AG10803 (cell line): ENCODE measurements at regions not wholly inside any gene's neighbourhood (a gene's known extent, or its start where the extent isn't known, plus 50 kb on each side); places are given as distances from the start of the nearest gene placed in this dataset.

Experiments used
- DNase-seq: peaks from one replicate; pipeline ENCODE4 v3.0.0; 2010; ENCODE audit warnings: low read depth
- H3K4me3 ChIP-seq: 2 replicates; pipeline ENCODE4 v1.5.1; 2011; ENCODE audit warnings: mild to moderate bottlenecking, low read length, control low read depth
- TF ChIP-seq, protein P1 (sequence below): conservative IDR thresholded peaks from 2 replicates; pipeline ENCODE4 v1.5.1; 2011; ENCODE audit warnings: mild to moderate bottlenecking, low read length, control low read depth, inconsistent platforms

DNA sequence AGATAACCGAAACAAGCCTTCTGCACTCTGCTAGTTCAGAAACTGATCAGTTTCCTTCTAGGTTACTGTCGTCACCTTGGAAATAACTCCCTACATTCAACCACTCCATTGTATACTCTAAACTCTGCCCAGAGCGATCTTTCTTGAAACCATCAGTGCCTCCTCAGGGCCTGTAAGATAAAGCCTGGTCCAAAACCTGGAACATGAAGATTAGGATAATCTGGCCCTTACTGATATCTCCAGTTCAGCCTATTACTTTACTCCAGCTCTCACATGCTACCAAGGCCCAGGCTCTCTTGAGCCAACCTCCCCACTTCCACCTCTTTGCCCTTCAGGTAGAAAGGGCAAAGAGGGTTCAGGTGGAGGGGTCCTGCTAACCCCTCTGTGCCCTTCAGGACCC, 125.3 kb upstream of the RXFP2 start:
- TF ChIP-seq, protein P1, sequence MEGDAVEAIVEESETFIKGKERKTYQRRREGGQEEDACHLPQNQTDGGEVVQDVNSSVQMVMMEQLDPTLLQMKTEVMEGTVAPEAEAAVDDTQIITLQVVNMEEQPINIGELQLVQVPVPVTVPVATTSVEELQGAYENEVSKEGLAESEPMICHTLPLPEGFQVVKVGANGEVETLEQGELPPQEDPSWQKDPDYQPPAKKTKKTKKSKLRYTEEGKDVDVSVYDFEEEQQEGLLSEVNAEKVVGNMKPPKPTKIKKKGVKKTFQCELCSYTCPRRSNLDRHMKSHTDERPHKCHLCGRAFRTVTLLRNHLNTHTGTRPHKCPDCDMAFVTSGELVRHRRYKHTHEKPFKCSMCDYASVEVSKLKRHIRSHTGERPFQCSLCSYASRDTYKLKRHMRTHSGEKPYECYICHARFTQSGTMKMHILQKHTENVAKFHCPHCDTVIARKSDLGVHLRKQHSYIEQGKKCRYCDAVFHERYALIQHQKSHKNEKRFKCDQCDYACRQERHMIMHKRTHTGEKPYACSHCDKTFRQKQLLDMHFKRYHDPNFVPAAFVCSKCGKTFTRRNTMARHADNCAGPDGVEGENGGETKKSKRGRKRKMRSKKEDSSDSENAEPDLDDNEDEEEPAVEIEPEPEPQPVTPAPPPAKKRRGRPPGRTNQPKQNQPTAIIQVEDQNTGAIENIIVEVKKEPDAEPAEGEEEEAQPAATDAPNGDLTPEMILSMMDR: no peak
- no peak for DNase-seq
- no peak overlapping the region for H3K4me3 ChIP-seq

DNA sequence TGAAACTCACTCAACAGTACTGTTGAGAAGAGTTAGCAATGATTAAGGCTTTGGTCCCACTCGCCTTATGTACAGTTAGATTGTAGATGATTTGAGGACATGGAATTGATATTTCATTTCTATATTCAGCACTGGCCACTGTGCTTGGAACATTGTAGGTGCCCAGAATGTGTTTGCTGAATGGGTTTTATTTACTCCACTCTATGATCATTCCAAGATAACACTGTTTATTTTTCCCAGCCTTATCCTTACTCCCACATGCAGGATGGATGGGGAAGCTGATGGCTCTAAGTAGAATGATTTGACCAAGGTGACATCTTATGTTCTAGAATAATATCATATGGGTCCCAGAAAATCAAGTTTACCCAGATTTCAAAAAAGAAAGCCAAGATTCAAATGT, 124.6 kb upstream of the RXFP2 start:
- DNase-seq: no peak
- TF ChIP-seq, protein P1: no peak
- H3K4me3 ChIP-seq: no peak overlapping the region

DNA sequence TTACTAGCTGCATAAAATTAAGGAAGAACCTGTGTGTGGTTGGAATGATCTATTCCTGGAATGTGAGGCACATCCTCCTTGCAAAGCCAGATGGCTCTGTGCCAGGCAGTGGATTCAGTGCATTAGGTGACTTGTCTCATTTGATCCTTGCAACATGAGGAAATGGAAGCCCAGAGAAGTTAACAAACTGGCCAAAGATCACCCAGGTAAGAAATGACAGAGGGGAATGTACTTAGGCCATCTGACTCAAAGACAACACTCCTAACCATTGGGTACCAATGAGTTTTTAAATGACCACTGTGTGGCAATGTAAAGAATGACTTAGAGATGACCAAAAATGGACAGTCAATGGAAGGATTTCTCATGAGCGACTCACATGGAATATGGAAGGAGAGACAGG, 114.2 kb upstream of the RXFP2 start:
- DNase-seq: peak; percentile 61
- no peak overlapping the region for H3K4me3 ChIP-seq
- TF ChIP-seq, protein P1: no peak

DNA sequence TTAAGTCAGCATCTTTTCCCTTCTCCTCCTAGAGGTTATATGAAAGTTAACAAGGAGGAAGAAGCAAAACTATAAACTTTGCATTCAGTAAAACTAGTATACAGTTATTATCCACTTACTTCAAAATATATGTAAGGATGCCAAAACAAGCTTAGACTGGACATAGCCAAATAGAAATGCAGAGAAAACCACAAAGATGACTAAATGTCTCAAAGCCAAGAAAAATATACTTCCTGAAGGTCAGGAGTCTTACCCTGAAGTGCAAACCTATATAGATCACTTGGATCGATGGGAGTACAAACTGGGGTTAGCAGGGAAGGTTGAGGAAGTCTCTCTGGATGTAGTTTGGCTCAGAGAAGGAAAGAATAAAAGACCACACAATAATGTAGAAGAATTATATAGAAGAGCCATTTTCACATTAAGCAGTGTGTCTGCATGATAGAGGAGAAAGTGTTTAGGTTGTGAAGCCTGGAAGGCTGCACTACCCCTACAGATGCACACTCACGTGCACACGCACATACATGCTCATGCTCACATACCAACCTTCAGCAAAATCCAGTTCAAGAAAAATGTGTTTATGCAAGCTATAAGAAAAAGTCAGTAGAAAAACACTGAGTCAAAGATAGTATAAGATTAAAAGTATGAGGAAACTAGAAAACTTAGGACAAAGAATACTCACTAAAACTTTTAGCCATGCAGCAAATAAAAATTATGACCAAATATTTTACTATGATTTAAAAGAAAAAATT, 112.1 kb upstream of the RXFP2 start:
- no peak overlapping the region for H3K4me3 ChIP-seq
- TF ChIP-seq, protein P1: no peak
- peak; percentile 36 for DNase-seq

DNA sequence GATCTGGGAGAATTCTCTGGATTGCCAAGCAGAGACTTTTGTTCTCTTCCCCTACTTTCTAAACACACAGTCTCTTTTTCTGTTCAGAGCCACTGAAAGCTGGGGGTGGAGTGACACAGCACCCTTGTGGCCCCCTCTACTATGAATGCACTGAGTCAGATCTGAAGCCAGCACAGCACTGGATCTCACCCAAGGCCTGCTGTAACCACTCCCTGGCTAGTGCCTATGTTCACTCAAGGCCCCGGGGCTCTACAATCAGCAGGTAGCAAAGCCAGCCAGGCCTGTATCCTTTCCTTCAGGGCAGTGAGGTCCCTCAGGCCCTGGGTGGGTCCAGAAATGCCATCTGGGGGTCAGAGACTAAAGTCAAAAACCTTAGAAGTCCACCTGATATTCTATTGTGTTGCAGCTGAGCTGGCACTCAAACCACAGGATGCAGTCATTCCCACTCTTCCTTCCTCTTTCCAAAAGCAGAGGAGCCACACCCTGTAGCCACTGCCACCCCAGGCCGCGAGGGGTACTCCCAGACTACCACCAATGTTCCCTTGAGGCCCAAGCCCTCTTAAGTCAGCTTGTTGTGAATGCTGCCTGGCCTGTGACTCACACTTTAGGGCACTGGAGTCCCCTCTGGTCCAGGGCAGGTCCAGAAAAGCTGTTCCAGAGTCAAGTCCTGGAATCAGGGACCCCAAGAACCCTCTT, 110.1 kb upstream of the RXFP2 start:
- DNase-seq: peak; percentile 45
- TF ChIP-seq, protein P1: no peak
- no peak overlapping the region for H3K4me3 ChIP-seq

DNA sequence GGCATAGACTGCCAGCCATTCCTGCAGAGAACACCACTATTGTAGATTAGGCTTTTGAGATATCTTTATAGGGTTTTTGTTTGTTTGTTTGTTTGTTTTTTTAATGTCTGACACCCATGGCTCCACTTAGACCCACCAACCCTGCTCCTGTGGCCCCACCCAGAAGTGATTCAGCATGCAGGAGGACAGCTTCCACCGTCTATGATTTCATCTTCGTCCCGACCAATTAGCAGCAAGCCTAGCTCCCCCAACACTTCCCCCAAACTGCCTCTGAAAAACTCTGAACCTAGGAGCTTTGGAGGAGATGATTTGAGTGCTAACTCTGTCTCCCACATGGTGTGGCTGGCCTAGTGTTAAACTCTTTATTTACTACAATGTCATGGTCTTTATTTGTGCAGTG, 108.3 kb upstream of the RXFP2 start:
- H3K4me3 ChIP-seq: no peak overlapping the region
- TF ChIP-seq, protein P1: no peak
- DNase-seq: peak; percentile 2

DNA sequence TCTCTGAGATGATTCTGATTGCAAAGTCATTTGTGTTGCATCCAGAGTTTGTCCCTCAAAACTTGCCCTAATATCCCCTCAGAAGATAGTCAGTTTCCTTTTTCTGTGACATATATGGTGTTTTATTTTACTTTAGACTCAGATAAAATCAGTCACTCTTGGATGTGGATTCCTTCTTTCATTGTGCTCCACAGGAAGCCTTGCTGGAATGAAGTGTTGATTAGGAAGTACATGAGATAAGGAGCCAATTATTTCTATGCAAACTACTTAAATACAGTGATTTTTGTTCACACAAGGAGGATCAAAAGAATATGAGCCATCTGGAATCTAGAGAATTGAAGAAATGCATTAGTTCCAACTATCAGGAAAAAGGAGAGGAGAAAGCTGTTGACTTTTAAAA, 107.6 kb upstream of the RXFP2 start:
- no peak for DNase-seq
- no peak overlapping the region for H3K4me3 ChIP-seq
- TF ChIP-seq, protein P1: no peak
